OCI-M1 (cell line): ENCODE measurements at regions not wholly inside any gene's neighbourhood (a gene's known extent, or its start where the extent isn't known, plus 50 kb on each side); places are given as distances from the start of the nearest gene placed in this dataset.
"Not testable (repeated sequence)": the region's sequence is repeated elsewhere in the genome, so short reads cannot be mapped to it uniquely, and the experiment has no call there.

Source experiments
- DNase-seq: peaks from one replicate; lab custom pipeline; 2025; lab: John Stamatoyannopoulos, UW

- DNase-seq: no peak
Observed at GRCh38 chr12:22115711-22116110, 69.7 kb downstream of the CMAS start.

- no peak for DNase-seq
Observed at GRCh38 chr12:22116376-22116775, 70.4 kb downstream of the CMAS start.

- DNase-seq: no peak
Observed at GRCh38 chr12:22117563-22118237, 71.7 kb downstream of the CMAS start.

GRCh38 chr12:22118238-22118790 is 72.3 kb downstream of the CMAS start:
- no peak for DNase-seq

GRCh38 chr12:22121224-22121623 is 75.2 kb downstream of the CMAS start:
- DNase-seq: no peak

- DNase-seq: no peak
Observed at GRCh38 chr12:22122359-22122758, 76.3 kb downstream of the CMAS start.

GRCh38 chr12:22124987-22125386 is 79.0 kb downstream of the CMAS start:
- peak; percentile 11 for DNase-seq

- DNase-seq: not testable (repeated sequence)
Observed at GRCh38 chr12:22126101-22126500, 80.1 kb downstream of the CMAS start.

GRCh38 chr12:22126758-22127157 is 80.7 kb downstream of the CMAS start:
- no peak for DNase-seq

- no peak for DNase-seq
Observed at GRCh38 chr12:22130671-22131070, 84.7 kb downstream of the CMAS start.

- DNase-seq: not testable (repeated sequence)
Observed at GRCh38 chr12:22136604-22137117, 90.6 kb downstream of the CMAS start.
